Astrocyte (in vitro differentiated cells and primary cell): ENCODE measurements at regions not wholly inside any gene's neighbourhood (a gene's known extent, or its start where the extent isn't known, plus 50 kb on each side); places are given as distances from the start of the nearest gene placed in this dataset.

Experiments
- DNase-seq: peaks from one replicate; pipeline ENCODE4 v3.0.0-alpha.2; 2010; ENCODE audit warnings: low read depth
- FAIRE-seq: peaks from 2 replicates; lab custom pipeline; 2011; peaks lifted over from hg19 to GRCh38; lab: Jason Lieb, UNC
- H2AFZ ChIP-seq: 2 replicates; pipeline ENCODE4 v1.6.0; 2012; ENCODE audit warnings: low read depth, low read length, inconsistent platforms
- H3K27ac ChIP-seq: 2 replicates; pipeline ENCODE4 v1.5.1; 2011; ENCODE audit warnings: low read depth, low read length, inconsistent platforms
- H3K27me3 ChIP-seq: 2 replicates; pipeline ENCODE4 v1.6.0; 2011; ENCODE audit warnings: low read length, inconsistent platforms; ENCODE audit not compliant: insufficient read depth
- H3K36me3 ChIP-seq: 2 replicates; pipeline ENCODE4 v1.5.1; 2011; ENCODE audit warnings: low read length, inconsistent platforms; ENCODE audit not compliant: insufficient read depth
- H3K4me1 ChIP-seq: 2 replicates; pipeline ENCODE4 v1.5.1; 2011; ENCODE audit warnings: low read length, inconsistent platforms; ENCODE audit not compliant: insufficient read depth
- H3K4me2 ChIP-seq: 2 replicates; pipeline ENCODE4 v1.6.0; 2012; ENCODE audit warnings: low read length, inconsistent platforms
- H3K4me3 ChIP-seq: 2 replicates; pipeline ENCODE4 v1.5.1; 2011; ENCODE audit warnings: low read depth, mild to moderate bottlenecking, low read length, inconsistent platforms; ENCODE audit not compliant: insufficient read depth
- H3K79me2 ChIP-seq: 2 replicates; pipeline ENCODE4 v1.6.0; 2012; ENCODE audit warnings: mild to moderate bottlenecking, low read length, inconsistent platforms; ENCODE audit not compliant: insufficient read depth
- H3K9ac ChIP-seq: 2 replicates; pipeline ENCODE4 v1.6.0; 2012; ENCODE audit warnings: mild to moderate bottlenecking, low read length, inconsistent platforms
- H3K9me3 ChIP-seq: 2 replicates; pipeline ENCODE4 v1.5.1; 2012; ENCODE audit warnings: low read depth, mild to moderate bottlenecking, low read length, inconsistent platforms; ENCODE audit not compliant: insufficient read depth
- H4K20me1 ChIP-seq: 2 replicates; pipeline ENCODE4 v1.6.0; 2012; ENCODE audit warnings: low read length, inconsistent platforms; ENCODE audit not compliant: insufficient read depth
- H3K27ac Mint-ChIP-seq: one replicate; pipeline ENCODE4 v1.8.0; 2021; ENCODE audit warnings: mild to moderate bottlenecking, mixed read lengths; ENCODE audit not compliant: unreplicated experiment
- H3K27me3 Mint-ChIP-seq: one replicate; pipeline ENCODE4 v1.8.0; 2021; ENCODE audit warnings: low read depth, mixed read lengths; ENCODE audit not compliant: unreplicated experiment
- H3K36me3 Mint-ChIP-seq: one replicate; pipeline ENCODE4 v1.8.0; 2021; ENCODE audit warnings: low read depth, mixed read lengths; ENCODE audit not compliant: unreplicated experiment
- H3K4me1 Mint-ChIP-seq: one replicate; pipeline ENCODE4 v1.8.0; 2021; ENCODE audit warnings: low read depth, mixed read lengths; ENCODE audit not compliant: unreplicated experiment
- H3K4me3 Mint-ChIP-seq: one replicate; pipeline ENCODE4 v1.8.0; 2021; ENCODE audit warnings: mild to moderate bottlenecking, moderate library complexity, mixed read lengths; ENCODE audit not compliant: unreplicated experiment
- H3K9me3 Mint-ChIP-seq: one replicate; pipeline ENCODE4 v1.8.0; 2021; ENCODE audit warnings: mild to moderate bottlenecking, mixed read lengths; ENCODE audit not compliant: unreplicated experiment
- CTCF ChIP-seq: IDR thresholded peaks from 2 replicates; pipeline ENCODE4 v1.5.1; 2011; ENCODE audit warnings: low read depth, mild to moderate bottlenecking, inconsistent platforms, low read length, moderate library complexity; ENCODE audit not compliant: insufficient read depth
- EZH2 ChIP-seq: IDR thresholded peaks from 2 replicates; pipeline ENCODE4 v1.6.1; 2012; ENCODE audit warnings: mild to moderate bottlenecking, low read length, inconsistent platforms; ENCODE audit not compliant: insufficient read depth

GRCh38 chr1:24253571-24253970, 65.6 kb upstream of the GRHL3 start:
- no peak overlapping the region for H2AFZ ChIP-seq
- H3K27ac Mint-ChIP-seq, result no peak overlapping the region
- H3K27ac ChIP-seq, result no peak overlapping the region
- no peak for FAIRE-seq
- no peaks in the 10 kb centered on the region for H3K9me3 ChIP-seq
- H3K79me2 ChIP-seq, result no peaks in the 10 kb centered on the region
- H3K4me3 ChIP-seq, result no peak overlapping the region
- no peak overlapping the region for H3K4me2 ChIP-seq
- H3K9ac ChIP-seq, result no peak overlapping the region
- no peak for DNase-seq
- H3K36me3 ChIP-seq, result no peaks in the 10 kb centered on the region
- no peaks in the 10 kb centered on the region for H4K20me1 ChIP-seq
- H3K4me3 Mint-ChIP-seq, result no peak overlapping the region
- TF ChIP-seq CTCF (no peak), EZH2 (no peak)
- no peaks in the 10 kb centered on the region for H3K4me1 Mint-ChIP-seq
- H3K4me1 ChIP-seq, result peaks cover 2% of the 10 kb centered on the region
- no peaks in the 10 kb centered on the region for H3K36me3 Mint-ChIP-seq
- H3K27me3 Mint-ChIP-seq, result peaks cover 23% of the 10 kb centered on the region
- H3K9me3 Mint-ChIP-seq, result peaks cover 10% of the 10 kb centered on the region
- H3K27me3 ChIP-seq, result peaks cover 8% of the 10 kb centered on the region

- Mint-ChIP-seq H3K4me3 (no peak overlapping the region), H3K27ac (no peak overlapping the region), H3K36me3 (no peaks in the 10 kb centered on the region), H3K4me1 (no peaks in the 10 kb centered on the region), H3K27me3 (peaks cover 14% of the 10 kb centered on the region), H3K9me3 (peaks cover 10% of the 10 kb centered on the region)
- no peak for DNase-seq
- Histone ChIP-seq H3K9me3 (no peaks in the 10 kb centered on the region), H3K4me1 (peaks cover 2% of the 10 kb centered on the region), H4K20me1 (no peaks in the 10 kb centered on the region), H3K4me3 (no peak overlapping the region), H2AFZ (no peak overlapping the region), H3K36me3 (no peaks in the 10 kb centered on the region), H3K27me3 (peaks cover 4% of the 10 kb centered on the region), H3K9ac (no peak overlapping the region), H3K27ac (no peak overlapping the region), H3K79me2 (no peaks in the 10 kb centered on the region), H3K4me2 (no peak overlapping the region)
- no peak for TF ChIP-seq CTCF
- no peak for TF ChIP-seq EZH2
- no peak for FAIRE-seq
Observed at GRCh38 chr1:24252185-24252780, 65.2 kb upstream of the IFNLR1 start.

- Mint-ChIP-seq H3K4me3 (no peak overlapping the region), H3K36me3 (no peaks in the 10 kb centered on the region), H3K27ac (no peak overlapping the region), H3K27me3 (peaks cover 13% of the 10 kb centered on the region), H3K9me3 (peaks cover 8% of the 10 kb centered on the region), H3K4me1 (no peaks in the 10 kb centered on the region)
- Histone ChIP-seq H3K4me1 (peaks cover 2% of the 10 kb centered on the region), H3K4me2 (no peak overlapping the region), H2AFZ (no peak overlapping the region), H3K27ac (no peak overlapping the region), H3K9me3 (no peaks in the 10 kb centered on the region), H3K4me3 (no peak overlapping the region), H3K36me3 (no peaks in the 10 kb centered on the region), H3K9ac (no peak overlapping the region), H3K27me3 (no peaks in the 10 kb centered on the region), H4K20me1 (no peaks in the 10 kb centered on the region), H3K79me2 (no peaks in the 10 kb centered on the region)
- FAIRE-seq, result no peak
- no peak for DNase-seq
- TF ChIP-seq CTCF (no peak), EZH2 (no peak)
Observed at GRCh38 chr1:24251501-24251900, 64.4 kb upstream of the IFNLR1 start.
